ENCODE measurements at regions not wholly inside any gene's neighbourhood (a gene's known extent, or its start where the extent isn't known, plus 50 kb on each side); places are given as distances from the start of the nearest gene placed in this dataset.

DNA sequence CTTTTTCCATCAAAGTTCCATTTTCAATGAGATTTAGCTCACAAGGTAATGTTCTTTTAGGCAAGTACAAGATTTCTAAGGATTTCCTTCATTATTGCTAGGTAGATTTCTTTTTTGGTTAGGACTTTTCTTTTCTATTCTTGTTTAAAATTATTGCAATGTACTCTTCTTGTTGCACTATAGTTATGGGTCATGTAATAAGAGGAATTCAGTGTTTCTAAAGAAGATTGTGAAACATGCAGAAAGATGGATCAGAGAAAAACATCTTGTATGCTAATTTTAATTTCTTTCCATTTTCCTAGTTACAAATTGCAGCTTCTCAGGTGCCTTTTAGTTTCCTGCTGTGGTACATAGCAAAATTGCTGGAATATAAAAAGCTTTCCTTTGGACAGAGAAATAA lies 56.1 kb downstream of the BTG1 start:
- no peak for DNase-seq (ENCODE audit: low spot score)
- no peak for TF ChIP-seq CTCF (IDR thresholded peaks at IDR 0.05; ENCODE audit: extremely low read depth, missing control alignments)

- TF ChIP-seq CTCF (IDR thresholded peaks at IDR 0.05; ENCODE audit: extremely low read depth, missing control alignments): no peak
- DNase-seq (ENCODE audit: low spot score): no peak
These were observed 56.8 kb downstream of the BTG1 start for GRCh38 chr12:92088805-92089204.

DNA sequence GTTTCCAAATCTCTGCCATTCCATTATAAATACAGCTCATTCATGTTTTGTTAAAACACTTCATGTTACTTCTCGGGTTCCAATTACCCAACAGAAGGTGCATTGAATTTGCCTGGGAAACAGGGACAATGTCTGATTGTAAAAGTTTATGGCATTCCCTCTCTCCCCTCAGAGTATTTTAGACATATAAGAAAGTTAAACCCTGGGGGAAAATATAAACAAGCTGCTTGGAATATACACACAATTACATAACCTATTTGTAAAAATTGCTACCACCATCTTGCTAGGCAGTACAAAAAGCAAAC lies 60.0 kb downstream of the BTG1 start:
- no peak for TF ChIP-seq CTCF (IDR thresholded peaks at IDR 0.05; ENCODE audit: extremely low read depth, missing control alignments)
- no peak for DNase-seq (ENCODE audit: low spot score)

GRCh38 chr12:92085040-92085735 lies 60.5 kb downstream of the BTG1 start:
- TF ChIP-seq CTCF (IDR thresholded peaks at IDR 0.05; ENCODE audit: extremely low read depth, missing control alignments): no peak
- no peak for DNase-seq (ENCODE audit: low spot score)

DNA sequence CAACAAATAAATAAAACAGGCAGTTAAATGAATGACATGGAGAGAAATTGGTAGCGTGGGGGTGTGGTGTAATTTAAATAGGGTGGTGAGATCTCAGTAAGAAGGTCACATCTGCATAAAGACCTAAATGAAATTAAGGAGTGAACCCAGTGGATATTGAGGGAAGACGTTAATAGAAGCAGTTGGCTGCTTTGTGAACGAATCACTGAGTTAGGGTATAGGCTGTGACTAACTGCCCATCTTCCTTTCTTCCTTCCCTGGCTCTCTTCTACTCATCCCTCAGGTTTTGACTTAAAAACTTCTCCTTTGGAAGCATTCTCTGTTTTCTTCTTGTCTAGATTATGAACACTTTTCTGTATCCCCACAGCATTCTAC lies 64.7 kb downstream of the BTG1 start:
- no peak for TF ChIP-seq CTCF (IDR thresholded peaks at IDR 0.05; ENCODE audit: extremely low read depth, missing control alignments)
- DNase-seq (ENCODE audit: low spot score): no peak

GRCh38 chr12:92079054-92079385 lies 66.6 kb downstream of the BTG1 start:
- TF ChIP-seq CTCF (IDR thresholded peaks at IDR 0.05; ENCODE audit: extremely low read depth, missing control alignments): no peak
- no peak for DNase-seq (ENCODE audit: low spot score)

- DNase-seq (ENCODE audit: low spot score): no peak
These were observed 67.2 kb downstream of the BTG1 start for GRCh38 chr12:92078167-92079053.

More at GRCh38 chr12:92078167-92079053, 67.2 kb downstream of the BTG1 start:
- TF ChIP-seq CTCF (IDR thresholded peaks at IDR 0.05; ENCODE audit: extremely low read depth, missing control alignments): no peak
